Non-pigmented ciliary epithelial cell (primary cell): ENCODE measurements at regions not wholly inside any gene's neighbourhood (a gene's known extent, or its start where the extent isn't known, plus 50 kb on each side); places are given as distances from the start of the nearest gene placed in this dataset.
A peak's percentile ranks its signal among the peaks of the same experiment; 100 is the strongest.
"Not testable (repeated sequence)": the region's sequence is repeated elsewhere in the genome, so short reads cannot be mapped to it uniquely, and the experiment has no call there.

Experiments
- DNase-seq: peaks from one replicate; pipeline ENCODE4 v3.0.0-alpha.2; 2010; ENCODE audit warnings: low read depth

- no peak for DNase-seq
These were observed 68.3 kb downstream of the ALG10B start for GRCh38 chr12:38384816-38385378.

- DNase-seq = no peak
These were observed 68.9 kb downstream of the ALG10B start for GRCh38 chr12:38385486-38385885.

- DNase-seq = no peak
These were observed 69.8 kb downstream of the ALG10B start for GRCh38 chr12:38386205-38386985.

GRCh38 chr12:38389614-38390013 is 73.0 kb downstream of the ALG10B start:
- no peak for DNase-seq

GRCh38 chr12:38391007-38391406 is 74.4 kb downstream of the ALG10B start:
- DNase-seq = no peak

- peak; percentile 15 for DNase-seq
These were observed 76.1 kb downstream of the ALG10B start for GRCh38 chr12:38392554-38393144.

- no peak for DNase-seq
These were observed 83.2 kb downstream of the ALG10B start for GRCh38 chr12:38399711-38400206.

GRCh38 chr12:38402811-38403210 is 86.2 kb downstream of the ALG10B start:
- no peak for DNase-seq

- DNase-seq = no peak
These were observed 92.9 kb downstream of the ALG10B start for GRCh38 chr12:38409511-38409910.

- no peak for DNase-seq
These were observed 94.9 kb downstream of the ALG10B start for GRCh38 chr12:38411426-38411825.

- DNase-seq = no peak
These were observed 95.4 kb downstream of the ALG10B start for GRCh38 chr12:38411946-38412345.

- no peak for DNase-seq
These were observed 100.5 kb downstream of the ALG10B start for GRCh38 chr12:38417101-38417500.

- DNase-seq = no peak
These were observed 107.9 kb downstream of the ALG10B start for GRCh38 chr12:38424436-38424835.

- no peak for DNase-seq
These were observed 110.9 kb downstream of the ALG10B start for GRCh38 chr12:38427442-38427841.

- no peak for DNase-seq
These were observed 115.3 kb downstream of the ALG10B start for GRCh38 chr12:38431921-38432320.

GRCh38 chr12:38441871-38442281 is 125.3 kb downstream of the ALG10B start:
- DNase-seq = not testable (repeated sequence)

GRCh38 chr12:38445040-38445439 is 128.5 kb downstream of the ALG10B start:
- DNase-seq = no peak

- no peak for DNase-seq
These were observed 132.4 kb downstream of the ALG10B start for GRCh38 chr12:38448991-38449390.

GRCh38 chr12:38456537-38457120 is 140.1 kb downstream of the ALG10B start:
- DNase-seq = no peak

GRCh38 chr12:38465020-38465419 is 148.4 kb downstream of the ALG10B start:
- no peak for DNase-seq

GRCh38 chr12:38469715-38470114 is 153.1 kb downstream of the ALG10B start:
- DNase-seq = no peak

- DNase-seq = no peak
These were observed 160.9 kb downstream of the ALG10B start for GRCh38 chr12:38477340-38478090.
